ENCODE measurements at regions not wholly inside any gene's neighbourhood (a gene's known extent, or its start where the extent isn't known, plus 50 kb on each side); places are given as distances from the start of the nearest gene placed in this dataset.

DNA sequence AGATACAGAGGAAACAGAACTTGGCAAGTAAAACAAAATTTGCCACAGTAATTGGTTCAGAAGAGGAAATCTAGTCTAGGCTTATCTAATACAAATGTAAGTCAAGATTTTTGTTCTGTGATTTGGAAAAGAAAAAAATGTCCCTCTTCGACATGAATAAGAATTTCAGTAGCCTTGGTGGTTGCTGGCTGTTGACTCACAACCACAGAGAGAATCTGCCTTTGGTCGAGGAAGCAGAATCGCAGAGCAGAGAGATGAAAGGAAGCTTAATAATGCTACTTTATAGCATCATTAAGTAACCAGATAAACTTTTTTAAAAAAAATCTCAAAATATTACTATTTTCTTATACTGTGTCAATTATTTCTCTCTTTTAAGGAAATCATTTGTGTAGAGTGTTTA lies 1096.6 kb downstream of the FLRT2 start:
- DNase-seq (ENCODE audit: low spot score) = no peak

DNA sequence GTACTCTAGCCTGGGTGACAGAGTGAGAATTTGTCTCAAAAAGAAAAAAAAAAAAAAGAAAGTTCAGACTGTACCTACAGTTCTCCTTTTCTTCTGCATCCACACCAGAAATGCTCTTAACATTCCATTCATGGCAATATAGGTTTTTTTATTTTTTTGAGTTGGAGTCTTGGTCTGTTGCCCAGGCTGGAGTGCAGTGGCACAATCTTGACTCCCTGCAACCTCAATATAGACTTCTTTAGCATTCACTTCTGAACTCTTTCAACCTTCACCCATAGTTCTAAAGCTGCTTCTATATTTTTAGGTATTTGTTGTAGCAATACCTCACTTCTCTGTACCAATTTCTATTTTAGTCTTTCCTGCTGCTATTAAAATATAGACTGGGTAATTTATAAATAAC lies 1095.7 kb downstream of the FLRT2 start:
- DNase-seq (ENCODE audit: low spot score) = no peak

DNA sequence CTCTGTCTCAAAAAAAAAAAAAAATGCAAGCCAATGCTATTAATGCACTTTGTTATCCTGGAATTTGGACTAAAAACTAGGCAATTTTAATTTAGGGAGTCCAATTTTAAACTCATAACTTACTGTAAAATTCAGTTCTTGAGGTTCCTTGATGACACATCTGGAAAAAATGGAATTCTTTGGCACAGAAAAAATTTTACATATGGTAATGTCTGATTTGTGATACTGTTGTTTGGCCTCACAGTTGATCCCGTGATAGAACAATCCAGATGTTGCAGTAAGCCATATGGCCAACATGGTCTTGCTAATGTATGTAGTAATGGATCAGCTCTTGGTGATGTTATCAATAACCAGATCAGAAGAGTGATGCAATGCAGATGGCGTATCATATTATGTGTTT lies 1089.8 kb downstream of the FLRT2 start:
- DNase-seq (ENCODE audit: low spot score) = no peak

DNA sequence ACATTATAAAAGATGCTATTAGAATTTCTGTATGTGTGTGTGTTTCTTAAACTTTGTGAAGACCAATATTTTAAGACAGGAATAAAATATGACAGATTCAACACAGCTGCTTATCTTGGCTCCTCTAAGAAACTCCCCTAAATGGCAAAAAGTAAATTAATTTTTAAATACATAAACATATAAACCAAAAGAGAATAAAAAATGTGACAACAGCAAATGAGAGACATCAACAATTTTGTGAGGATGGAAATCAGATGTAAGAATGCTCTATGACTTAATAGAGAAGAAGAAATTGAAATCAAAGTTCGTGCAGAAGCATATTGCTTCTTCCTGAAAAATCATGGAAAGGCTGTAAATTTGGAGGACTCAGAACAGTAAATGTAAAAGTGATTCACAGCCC lies 1083.8 kb downstream of the FLRT2 start:
- DNase-seq (ENCODE audit: low spot score) = no peak

DNA sequence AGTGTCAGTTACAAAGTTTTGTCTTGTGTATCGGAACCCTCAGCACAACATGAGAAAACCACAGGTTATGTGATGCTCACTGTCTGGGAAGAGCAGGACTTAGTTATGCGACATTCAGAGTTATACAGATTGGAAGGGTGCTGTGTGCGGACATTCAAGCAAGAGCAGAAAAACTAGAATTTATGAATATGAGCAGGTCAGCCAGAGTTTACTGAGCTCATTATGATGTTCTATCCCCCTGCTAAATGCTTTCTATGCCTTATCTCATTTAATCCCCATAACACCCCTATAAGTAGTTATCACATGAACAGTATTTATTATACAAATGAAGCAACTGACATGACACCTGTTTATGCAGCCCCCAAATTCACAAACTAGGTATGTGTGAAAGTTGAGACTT lies 1083.2 kb downstream of the FLRT2 start:
- no peak for DNase-seq (ENCODE audit: low spot score)

DNA sequence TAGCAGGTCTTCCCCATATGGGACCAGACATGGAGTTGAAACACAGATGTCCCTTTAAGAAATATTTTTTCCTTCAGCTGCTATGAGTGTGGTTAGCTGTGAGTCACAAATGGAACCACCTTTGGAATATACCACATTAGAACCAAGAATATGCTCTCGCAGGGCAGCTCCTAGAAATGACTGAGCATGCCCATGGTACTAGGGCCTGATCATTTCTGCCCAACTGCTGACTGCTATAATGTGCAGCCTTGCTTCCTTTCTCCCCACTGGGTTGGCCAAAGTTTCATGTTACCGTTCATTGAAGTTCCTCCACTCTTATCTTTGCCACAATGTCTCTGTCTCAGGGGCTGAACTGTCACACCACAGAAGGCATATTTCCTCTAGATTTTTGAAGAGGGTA lies 1074.6 kb downstream of the FLRT2 start:
- DNase-seq (ENCODE audit: low spot score) = no peak

DNA sequence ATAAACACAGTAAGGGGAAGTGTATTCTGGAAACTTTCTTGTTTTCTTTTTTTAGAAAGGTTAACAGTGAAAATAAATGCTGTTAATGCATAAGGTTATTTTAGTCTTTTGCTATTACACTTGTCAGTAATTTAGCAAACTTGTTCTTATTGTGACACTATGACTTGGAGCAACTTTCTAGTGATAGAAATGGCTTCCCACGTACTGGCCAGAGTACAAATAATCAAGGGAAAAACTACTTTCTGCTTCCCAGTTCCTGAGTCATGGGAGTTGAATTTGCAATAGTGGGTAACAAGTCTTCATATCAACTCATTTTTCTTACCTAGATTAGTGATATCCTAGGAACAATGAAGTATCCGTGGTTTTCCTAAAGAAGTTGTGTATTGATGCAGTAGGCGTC lies 1072.3 kb downstream of the FLRT2 start:
- DNase-seq (ENCODE audit: low spot score) = no peak

DNA sequence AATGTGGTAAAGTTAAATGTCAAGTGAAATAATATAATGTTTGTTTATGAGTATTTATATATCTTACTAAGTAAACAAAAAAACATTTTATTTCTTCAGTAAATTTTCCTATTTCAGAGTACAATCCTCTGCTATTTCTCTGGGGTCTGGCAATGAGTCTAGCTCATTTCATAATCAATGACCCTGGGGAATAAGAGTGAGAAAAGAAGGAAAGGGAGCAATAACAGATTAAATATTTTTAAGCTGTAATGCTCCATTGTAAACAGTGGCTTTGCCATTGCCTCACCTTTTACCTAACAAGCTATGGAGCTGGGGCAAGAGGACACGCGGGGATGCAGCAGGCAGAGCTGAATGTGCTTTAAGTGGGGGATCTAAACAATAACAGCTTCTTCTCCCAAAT lies 1071.9 kb downstream of the FLRT2 start:
- no peak for DNase-seq (ENCODE audit: low spot score)

DNA sequence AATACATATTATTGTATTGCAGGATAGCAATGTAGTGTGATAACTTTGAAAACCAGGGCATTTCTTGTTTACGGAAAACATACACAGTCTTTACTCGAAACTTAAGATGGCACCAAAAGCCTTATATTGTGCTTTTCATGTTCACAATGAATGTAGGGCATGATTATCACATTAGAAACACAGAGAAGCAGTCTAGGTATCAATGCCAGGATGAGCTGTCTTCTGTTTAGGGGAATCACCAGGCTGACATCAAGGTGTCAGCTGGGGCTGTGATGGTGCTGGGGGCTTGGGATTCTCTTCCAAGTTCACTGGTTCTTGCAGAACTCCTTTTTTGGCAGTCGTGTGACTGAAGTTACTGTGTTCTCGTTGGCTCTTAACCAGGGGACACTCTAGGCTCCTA lies 1067.3 kb downstream of the FLRT2 start:
- DNase-seq (ENCODE audit: low spot score) = no peak

DNA sequence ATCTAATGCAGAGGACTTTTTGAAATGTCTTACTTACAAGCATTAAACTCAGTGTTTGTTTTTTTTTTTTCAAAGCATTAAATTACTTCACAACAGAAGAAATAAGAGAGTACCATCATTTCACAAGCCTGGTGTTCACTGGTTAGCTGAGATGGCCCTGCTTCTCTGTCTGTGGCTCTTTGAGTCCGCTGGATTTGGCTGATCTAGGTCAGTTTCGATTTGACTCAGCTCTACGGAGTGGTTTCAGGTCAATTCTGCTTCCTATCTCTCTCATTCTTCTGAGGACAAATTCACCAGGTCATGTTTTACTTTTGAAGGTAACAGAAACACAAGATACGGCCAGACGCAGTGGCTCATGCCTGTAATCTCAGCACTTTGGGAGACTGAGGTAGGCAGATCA lies 1066.1 kb downstream of the FLRT2 start:
- no peak for DNase-seq (ENCODE audit: low spot score)

DNA sequence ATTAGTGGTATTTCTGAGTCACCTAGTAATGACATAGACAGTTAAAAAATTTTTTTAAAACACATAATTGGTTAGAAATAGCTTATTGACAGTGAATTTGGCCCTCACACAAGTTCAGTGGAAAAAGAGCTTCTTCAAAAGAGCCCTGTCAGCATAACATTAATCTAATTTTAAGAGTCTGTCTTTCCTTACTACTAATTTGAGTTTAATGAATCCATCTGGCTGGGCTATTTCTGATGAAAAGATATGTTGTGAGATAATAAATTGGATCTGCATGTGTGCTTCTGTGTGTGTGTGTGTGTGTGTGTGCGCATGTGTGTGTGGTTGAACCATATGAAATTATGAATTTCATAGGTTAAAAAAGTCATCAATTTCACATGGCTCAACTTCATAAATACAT lies 1045.2 kb downstream of the FLRT2 start:
- DNase-seq (ENCODE audit: low spot score) = no peak

DNA sequence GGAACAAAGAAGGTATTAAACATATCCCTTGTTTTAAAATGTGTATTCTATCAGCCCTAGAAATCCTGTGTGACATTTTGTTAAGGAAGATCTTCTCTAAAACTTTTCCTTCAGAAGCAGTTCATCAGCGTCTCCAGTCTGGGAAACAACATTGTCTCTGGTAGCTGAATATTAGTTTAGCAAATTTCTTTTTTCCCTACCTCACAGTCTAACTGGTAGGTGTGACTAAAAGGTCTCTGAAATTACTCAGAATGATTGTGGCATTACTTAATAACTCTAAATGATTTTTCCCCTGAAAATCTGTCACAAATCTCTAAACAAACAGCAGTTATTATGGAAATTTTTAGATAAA lies 1044.8 kb downstream of the FLRT2 start:
- no peak for DNase-seq (ENCODE audit: low spot score)

DNA sequence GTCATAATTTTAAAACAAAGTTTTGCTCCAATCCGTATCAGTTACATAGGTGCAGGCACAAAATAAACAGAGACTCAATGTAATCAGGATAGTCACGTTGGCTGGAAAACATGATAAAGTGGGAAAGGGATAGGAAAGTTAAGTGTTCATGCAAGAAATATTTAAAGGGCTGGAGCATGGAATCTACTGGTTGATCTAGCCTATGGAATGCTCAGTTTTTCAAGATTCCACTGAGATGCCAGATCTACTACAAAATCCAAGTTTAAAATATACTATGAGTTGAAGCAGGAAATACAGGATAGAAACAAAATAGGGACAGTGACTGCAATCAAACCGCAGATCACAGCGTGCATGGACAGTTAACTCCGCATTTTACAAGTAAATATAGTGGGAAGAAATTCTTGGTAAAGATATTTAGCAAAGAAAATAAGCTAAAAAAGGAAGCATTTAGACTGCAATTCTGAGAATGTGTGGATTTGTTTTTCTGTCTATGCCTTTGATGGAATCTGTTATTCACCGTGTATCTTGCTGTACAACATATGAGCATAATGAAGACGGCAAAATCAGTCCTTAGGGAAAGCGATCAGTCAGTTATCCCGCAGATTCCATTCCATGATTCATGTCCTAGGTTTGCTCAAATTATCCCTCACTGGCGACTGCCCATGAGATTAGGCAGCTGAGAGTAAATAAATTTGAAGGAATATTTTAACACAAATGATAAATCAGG lies 1044.3 kb downstream of the FLRT2 start:
- no peak for DNase-seq (ENCODE audit: low spot score)

DNA sequence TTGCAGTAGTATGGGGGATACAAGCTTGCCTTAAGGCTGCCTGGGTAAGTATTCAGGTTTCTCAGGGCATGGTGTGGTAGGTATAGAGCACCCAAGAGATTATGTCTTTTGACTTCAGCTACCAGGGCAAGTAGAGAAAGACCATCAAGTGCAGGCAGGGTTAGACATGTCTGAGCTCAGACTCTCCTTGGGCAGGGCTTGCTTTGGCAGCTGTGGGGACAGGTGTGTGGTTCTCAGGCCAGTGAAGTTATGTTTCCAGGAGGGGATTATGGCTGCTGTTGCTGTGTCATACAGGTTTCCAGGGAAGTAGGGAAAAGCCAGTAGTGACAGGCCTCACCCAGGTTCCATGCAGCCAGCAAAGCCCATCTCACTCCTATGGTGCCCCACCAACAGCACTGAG lies 1040.4 kb downstream of the FLRT2 start:
- DNase-seq (ENCODE audit: low spot score) = no peak

DNA sequence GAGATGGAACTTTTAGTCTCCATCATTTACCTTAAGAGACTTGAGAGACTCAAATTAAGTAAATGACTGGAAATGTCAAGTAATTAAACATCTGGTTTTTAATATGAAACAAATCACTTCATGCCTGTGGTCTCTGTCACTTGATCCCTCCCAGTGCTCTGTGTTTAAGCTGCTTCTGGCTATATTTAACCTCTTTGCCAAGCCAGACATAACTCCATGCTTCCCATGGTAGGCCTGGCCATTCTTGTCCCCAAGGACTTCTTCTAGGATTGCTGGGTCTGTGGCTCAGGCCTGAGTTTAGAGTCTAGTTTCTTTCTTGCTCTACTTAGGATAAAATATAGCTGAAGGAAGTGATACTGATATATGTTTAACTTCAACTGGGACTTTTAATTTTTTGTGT lies 1013.6 kb downstream of the FLRT2 start:
- DNase-seq (ENCODE audit: low spot score) = no peak

DNA sequence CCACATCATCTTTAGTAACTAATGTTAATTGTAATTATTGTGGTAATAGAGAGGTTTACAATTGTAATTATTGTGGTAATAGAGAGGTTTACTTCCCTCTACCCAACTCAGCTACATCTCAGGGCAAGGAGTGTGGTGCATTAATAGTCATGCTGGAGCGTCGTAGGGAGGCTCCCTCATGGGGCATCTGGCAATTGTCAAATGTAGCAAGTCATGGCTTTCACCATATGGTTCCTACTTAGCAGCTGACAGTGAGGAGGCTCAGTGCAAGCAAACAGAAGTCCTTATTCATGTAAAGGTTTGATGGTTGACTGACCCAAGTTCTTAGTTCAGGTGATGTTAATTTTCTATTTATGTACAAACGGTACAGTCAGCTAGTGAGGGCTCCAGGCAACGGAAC lies 1012.0 kb downstream of the FLRT2 start:
- no peak for DNase-seq (ENCODE audit: low spot score)

DNA sequence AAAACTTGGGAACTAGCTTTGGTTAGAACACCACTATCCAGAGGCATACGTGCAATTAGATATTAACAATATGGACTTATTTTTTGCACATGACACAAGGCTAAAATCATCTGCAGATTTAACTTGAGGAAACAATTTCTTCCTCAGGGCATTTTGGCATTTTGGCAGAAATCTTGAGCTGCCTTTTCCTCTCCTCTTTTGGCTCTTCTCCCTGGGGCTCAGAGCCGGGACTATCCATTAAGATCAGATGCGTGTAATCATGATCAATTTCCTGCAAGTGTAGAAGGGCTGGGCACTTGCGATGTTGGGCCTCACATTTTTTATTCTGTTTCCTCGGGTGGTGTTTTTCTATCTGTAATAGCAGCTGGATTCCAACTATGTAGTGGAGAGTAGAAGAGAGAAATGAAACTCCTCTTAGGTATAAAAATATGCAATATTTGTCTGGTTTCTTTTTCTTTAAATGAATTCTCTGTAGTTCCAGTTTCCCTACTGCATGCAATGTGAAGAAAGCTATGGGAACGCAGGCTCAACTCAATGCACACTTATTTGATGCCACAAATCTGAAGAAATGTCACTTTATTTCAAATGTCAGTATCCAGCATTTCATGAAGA lies 1010.8 kb downstream of the FLRT2 start:
- no peak for DNase-seq (ENCODE audit: low spot score)

DNA sequence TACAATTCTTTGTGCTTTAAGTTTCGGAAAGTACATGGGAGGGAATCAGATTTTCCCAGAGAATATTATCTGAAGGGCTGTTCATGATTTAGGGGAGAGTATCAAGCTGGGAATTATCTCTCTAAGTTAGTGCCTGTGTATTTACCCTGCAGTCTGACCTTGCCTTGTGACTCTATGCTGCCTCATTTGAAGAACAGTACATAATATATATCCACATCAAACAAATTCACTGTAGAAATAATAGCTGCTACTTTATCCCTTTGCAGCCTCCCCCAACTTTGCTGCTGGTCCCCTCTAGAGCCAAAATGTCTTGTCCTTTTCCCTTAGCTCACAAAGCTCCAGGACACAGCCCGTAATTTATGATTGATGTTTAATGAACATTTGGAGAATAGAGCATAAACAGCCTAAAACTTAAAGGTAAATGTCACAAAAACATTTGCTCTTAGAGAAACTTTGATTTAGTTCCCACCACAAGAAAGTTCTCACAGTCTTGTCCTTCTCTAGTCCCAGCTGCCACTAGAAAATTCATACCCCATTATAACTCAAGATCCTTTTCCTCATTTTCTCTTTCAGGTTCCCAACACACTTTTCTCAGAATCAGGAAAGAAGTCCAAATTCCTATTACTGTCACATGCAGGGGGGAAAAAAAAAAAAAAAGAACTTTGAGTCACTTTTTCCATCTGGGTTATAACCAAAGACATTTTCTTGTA lies 1009.6 kb downstream of the FLRT2 start:
- DNase-seq (ENCODE audit: low spot score) = no peak

DNA sequence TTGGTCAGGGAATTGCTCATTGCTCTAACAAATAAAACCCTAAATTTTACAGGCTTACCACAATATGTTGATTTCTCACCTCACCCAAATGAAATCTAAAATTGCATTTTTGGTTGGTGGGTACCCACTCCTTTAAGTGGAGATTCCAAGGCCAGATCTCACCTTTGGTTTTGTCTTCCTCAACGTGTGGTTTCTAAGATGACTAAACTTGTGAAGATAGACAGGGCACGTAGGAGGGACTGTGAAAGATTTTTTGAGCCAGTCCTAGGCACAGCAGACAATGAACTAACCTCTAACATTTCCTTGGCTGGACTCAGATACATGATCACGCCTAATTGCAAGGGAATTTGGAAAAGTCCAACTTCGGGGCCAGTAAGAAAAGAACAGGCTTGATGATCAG lies 1003.9 kb downstream of the FLRT2 start:
- no peak for DNase-seq (ENCODE audit: low spot score)

DNA sequence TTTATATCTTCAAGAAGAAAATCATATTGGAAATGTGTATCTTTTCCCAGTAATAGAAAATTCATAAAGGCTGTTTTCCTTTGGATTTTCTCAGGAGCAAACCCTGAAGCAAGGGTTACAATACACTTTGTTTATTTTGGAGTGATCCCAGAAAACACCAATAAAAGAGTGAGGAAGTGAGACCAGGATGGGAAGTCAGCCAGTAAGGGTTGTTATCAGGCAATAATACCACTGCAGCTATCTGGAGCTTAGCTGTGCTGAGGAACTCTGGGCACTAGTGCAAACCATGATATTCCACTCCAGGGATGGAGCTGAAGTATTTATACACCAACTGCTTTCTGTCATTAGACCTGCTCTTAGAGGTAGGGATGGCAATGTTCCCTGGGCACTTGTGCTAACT lies 1002.3 kb downstream of the FLRT2 start:
- no peak for DNase-seq (ENCODE audit: low spot score)

DNA sequence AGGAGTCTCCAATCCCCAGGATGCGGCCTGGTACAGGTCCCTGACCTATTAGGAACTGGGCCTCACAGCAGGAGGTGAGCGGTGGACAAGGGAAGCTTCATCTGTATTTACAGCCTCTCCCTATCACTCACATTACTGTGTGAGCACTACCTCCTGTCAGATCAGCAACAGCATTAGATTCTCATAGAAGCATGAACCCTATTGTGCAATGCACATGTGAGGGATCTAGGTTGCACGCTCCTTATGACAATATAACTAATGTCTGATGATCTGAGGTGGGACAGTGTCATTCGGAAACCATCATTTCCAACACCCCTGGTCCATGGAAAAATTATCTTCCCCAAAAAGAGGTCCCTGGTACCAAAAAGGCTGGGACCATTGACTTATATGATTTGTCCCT lies 1000.5 kb downstream of the FLRT2 start:
- no peak for DNase-seq (ENCODE audit: low spot score)

DNA sequence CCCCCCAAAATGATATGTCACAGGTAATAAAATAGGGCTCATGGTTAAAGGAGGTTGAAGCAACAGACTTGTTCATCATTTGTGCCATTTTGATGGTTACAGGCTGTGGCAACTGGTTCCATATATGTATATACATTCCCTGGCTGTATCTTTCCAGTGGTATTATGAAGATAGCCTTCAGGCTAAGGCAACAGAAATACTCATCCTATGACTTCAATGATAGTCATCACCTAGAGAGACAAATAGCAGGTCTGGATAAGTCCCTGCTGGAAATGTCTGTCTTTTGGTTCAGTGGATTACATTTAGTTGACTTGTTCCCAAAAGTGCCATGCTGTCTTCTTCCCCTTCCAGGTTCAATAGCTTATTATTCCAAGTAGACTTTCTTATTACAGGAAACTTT lies 997.4 kb downstream of the FLRT2 start:
- no peak for DNase-seq (ENCODE audit: low spot score)

DNA sequence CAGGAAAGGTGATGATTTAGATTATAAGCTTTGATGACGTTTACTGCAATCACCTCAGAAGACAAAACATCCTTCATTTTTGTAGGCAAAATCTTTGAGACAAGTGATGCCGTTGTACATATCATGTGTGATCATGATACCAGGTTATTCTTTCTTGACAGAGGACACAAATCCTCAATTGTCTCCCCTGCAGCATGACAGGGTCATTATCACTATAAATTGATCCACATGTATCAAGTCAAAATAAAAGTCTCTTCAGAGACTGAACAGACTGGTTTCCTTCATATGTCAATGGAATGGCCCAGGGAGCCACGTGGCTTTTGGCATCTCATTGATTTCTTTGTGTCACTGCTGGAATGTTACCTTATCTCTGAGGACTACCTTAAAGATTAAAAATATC lies 995.7 kb downstream of the FLRT2 start:
- no peak for DNase-seq (ENCODE audit: low spot score)

DNA sequence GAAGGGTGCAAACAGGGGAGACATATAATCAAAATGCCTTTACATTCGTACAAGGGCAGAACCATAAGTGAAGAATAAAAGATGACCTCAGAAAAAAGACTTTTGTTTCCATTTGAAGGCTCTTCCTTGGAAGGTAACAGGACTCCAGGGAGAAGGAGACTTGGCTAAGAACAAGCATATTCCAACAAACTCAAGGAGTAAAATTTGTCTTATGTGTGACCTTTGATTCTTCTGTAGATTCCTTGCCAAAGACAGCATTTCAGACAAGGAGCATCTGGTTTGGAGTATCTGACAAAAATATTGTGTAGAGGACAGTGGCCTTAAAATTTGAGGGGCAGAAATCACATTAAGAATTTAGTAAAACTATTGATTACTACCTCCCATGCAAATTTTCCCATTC lies 991.9 kb downstream of the FLRT2 start:
- DNase-seq (ENCODE audit: low spot score) = no peak
